ENCODE measurements at regions not wholly inside any gene's neighbourhood (a gene's known extent, or its start where the extent isn't known, plus 50 kb on each side); places are given as distances from the start of the nearest gene placed in this dataset.
"Not testable (repeated sequence)": the region's sequence is repeated elsewhere in the genome, so short reads cannot be mapped to it uniquely, and the experiment has no call there.

GRCh38 chr6:112464901-112465665 lies 118.0 kb downstream of the RFPL4B start:
- DNase-seq: no peak

- DNase-seq: no peak
Observed at GRCh38 chr6:112466373-112467151, 119.4 kb downstream of the RFPL4B start.

- DNase-seq: no peak
Observed at GRCh38 chr6:112468359-112468758, 121.2 kb downstream of the RFPL4B start.

- no peak for DNase-seq
Observed at GRCh38 chr6:112469306-112469705, 122.2 kb downstream of the RFPL4B start.

GRCh38 chr6:112470376-112470775 lies 123.2 kb downstream of the RFPL4B start:
- no peak for DNase-seq

- no peak for DNase-seq
Observed at GRCh38 chr6:112470950-112471349, 123.8 kb downstream of the RFPL4B start.

- DNase-seq: no peak
Observed at GRCh38 chr6:112475083-112475482, 128.0 kb downstream of the RFPL4B start.

GRCh38 chr6:112477125-112477524 lies 130.0 kb downstream of the RFPL4B start:
- no peak for DNase-seq

GRCh38 chr6:112478036-112478435 lies 130.9 kb downstream of the RFPL4B start:
- DNase-seq: no peak

GRCh38 chr6:112479975-112480374 lies 132.8 kb downstream of the RFPL4B start:
- DNase-seq: not testable (repeated sequence)

GRCh38 chr6:112480553-112480952 lies 133.4 kb downstream of the RFPL4B start:
- DNase-seq: no peak

- DNase-seq: no peak
Observed at GRCh38 chr6:112481211-112481610, 134.1 kb downstream of the RFPL4B start.

GRCh38 chr6:112482373-112482772 lies 135.2 kb downstream of the RFPL4B start:
- no peak for DNase-seq

GRCh38 chr6:112485120-112485826 lies 138.1 kb downstream of the RFPL4B start:
- DNase-seq: no peak

- no peak for DNase-seq
Observed at GRCh38 chr6:112485827-112486212, 138.7 kb downstream of the RFPL4B start.

GRCh38 chr6:112486454-112486853 lies 139.3 kb downstream of the RFPL4B start:
- DNase-seq: no peak

GRCh38 chr6:112488238-112488637 lies 141.1 kb downstream of the RFPL4B start:
- DNase-seq: no peak

GRCh38 chr6:112501705-112502104 lies 154.6 kb downstream of the RFPL4B start:
- no peak for DNase-seq

GRCh38 chr6:112502351-112503090 lies 155.4 kb downstream of the RFPL4B start:
- no peak for DNase-seq

GRCh38 chr6:112503091-112503596 lies 156.0 kb downstream of the RFPL4B start:
- no peak for DNase-seq

GRCh38 chr6:112504621-112505020 lies 157.5 kb downstream of the RFPL4B start:
- no peak for DNase-seq

- no peak for DNase-seq
Observed at GRCh38 chr6:112511441-112511840, 164.3 kb downstream of the RFPL4B start.

GRCh38 chr6:112513175-112513574 lies 166.0 kb downstream of the RFPL4B start:
- DNase-seq: no peak
